IMR-90 (cell line): ENCODE measurements at regions not wholly inside any gene's neighbourhood (a gene's known extent, or its start where the extent isn't known, plus 50 kb on each side); places are given as distances from the start of the nearest gene placed in this dataset.

Experiments
- ATAC-seq: fragments of 200-7000 bp; cut with Tn5 transposase; 2 replicates; pipeline ENCODE4 v1.9.1; 2020; ENCODE audit warnings: low read depth, mild to moderate bottlenecking, moderate library complexity
- BruUV-seq: library from RNA; stranded (reverse); fragments of 400-500 nt; replicated peaks from 2 replicates; lab custom pipeline; 2021; lab: Mats Ljungman, UMichigan
- CTCF ChIA-PET: fragments of 300-600 bp; formaldehyde crosslinking; extraction: SDS; loops from one replicate; lab custom pipeline; 2021; ENCODE audit warnings: antibody characterized with exemption; lab: Yijun Ruan, JAX
- POLR2A ChIA-PET: fragments of 300-600 bp; sonication (Branson Sonifier 250); formaldehyde crosslinking; loops from one replicate; lab custom pipeline; 2022; ENCODE audit warnings: antibody characterized with exemption; ENCODE audit not compliant: unreplicated experiment; lab: Charles Lee
- DNase-seq: peaks from one replicate; pipeline ENCODE4 v3.0.0; 2013
- H2AFZ ChIP-seq: replicated peaks from 2 replicates; pipeline ENCODE3; 2013; ENCODE audit warnings: low read length, mild to moderate bottlenecking; ENCODE audit not compliant: poor library complexity
- H2AK5ac ChIP-seq: 2 replicates; pipeline ENCODE4 v1.6.1; 2013; ENCODE audit warnings: low read depth, low read length, inconsistent platforms
- H2AK9ac ChIP-seq: replicated peaks from 2 replicates; pipeline ENCODE3; 2013; ENCODE audit warnings: mild to moderate bottlenecking, low read depth, low read length, moderate library complexity; ENCODE audit not compliant: poor library complexity
- H2BK120ac ChIP-seq: 2 replicates; pipeline ENCODE4 v1.6.1; 2013; ENCODE audit warnings: low read depth, low read length, inconsistent platforms
- H2BK15ac ChIP-seq: 3 replicates; pipeline ENCODE4 v1.6.1; 2013; ENCODE audit warnings: low read depth, low read length, inconsistent platforms
- H2BK20ac ChIP-seq: 2 replicates; pipeline ENCODE4 v1.6.1; 2013; ENCODE audit warnings: low read depth, mild to moderate bottlenecking, inconsistent platforms, low read length, moderate library complexity
- H2BK5ac ChIP-seq: 2 replicates; pipeline ENCODE4 v1.6.1; 2013; ENCODE audit warnings: mild to moderate bottlenecking, low read depth, low read length, inconsistent platforms; ENCODE audit not compliant: poor library complexity, severe bottlenecking
- H3K14ac ChIP-seq: replicated peaks from 2 replicates; pipeline ENCODE4 v1.6.1; 2013; ENCODE audit warnings: low read depth, low read length, inconsistent platforms
- H3K18ac ChIP-seq: 2 replicates; pipeline ENCODE4 v1.6.1; 2013; ENCODE audit warnings: low read depth, low read length, control low read depth
- H3K23ac ChIP-seq: 2 replicates; pipeline ENCODE4 v1.6.1; 2013; ENCODE audit warnings: low read depth, low read length, inconsistent platforms
- H3K27ac ChIP-seq: 2 replicates; pipeline ENCODE4 v1.5.1; 2013; ENCODE audit warnings: mild to moderate bottlenecking, control low read depth, low read length; ENCODE audit not compliant: insufficient read depth
- H3K27me3 ChIP-seq: 2 replicates; pipeline ENCODE4 v1.6.1; 2013; ENCODE audit warnings: low read length; ENCODE audit not compliant: control insufficient read depth, insufficient read depth
- H3K36me3 ChIP-seq: 2 replicates; pipeline ENCODE4 v1.6.1; 2013; ENCODE audit warnings: low read length, mixed read lengths; ENCODE audit not compliant: control insufficient read depth, insufficient read depth
- H3K4ac ChIP-seq: 2 replicates; pipeline ENCODE4 v1.6.1; 2013; ENCODE audit warnings: low read depth, low read length, inconsistent platforms
- H3K4me1 ChIP-seq: 2 replicates; pipeline ENCODE4 v1.6.1; 2013; ENCODE audit warnings: low read length, mixed read lengths; ENCODE audit not compliant: control insufficient read depth, insufficient read depth
- H3K4me2 ChIP-seq: 2 replicates; pipeline ENCODE4 v1.6.1; 2013; ENCODE audit warnings: low read depth, mild to moderate bottlenecking, control low read depth, low read length, moderate library complexity
- H3K4me3 ChIP-seq: 2 replicates; pipeline ENCODE4 v1.5.1; 2013; ENCODE audit warnings: low read depth, mild to moderate bottlenecking, control low read depth, low read length, moderate library complexity; ENCODE audit not compliant: insufficient read depth
- H3K56ac ChIP-seq: 2 replicates; pipeline ENCODE4 v1.6.1; 2013; ENCODE audit warnings: low read length, inconsistent platforms; ENCODE audit not compliant: insufficient read depth; ENCODE audit errors: extremely low read depth
- H3K79me1 ChIP-seq, 2 experiments: 2 replicates each; pipeline ENCODE4 v1.6.1; 2013; ENCODE audit warnings: low read length in 2 of 2, inconsistent platforms in 1 of 2, low read depth in 1 of 2
- H3K9ac ChIP-seq: 2 replicates; pipeline ENCODE4 v1.6.1; 2013; ENCODE audit warnings: low read depth, low read length, control low read depth
- H3K9me1 ChIP-seq: 2 replicates; pipeline ENCODE4 v1.6.1; 2013; ENCODE audit warnings: low read length, inconsistent platforms; ENCODE audit not compliant: insufficient read depth
- H3K9me3 ChIP-seq: 2 replicates; pipeline ENCODE4 v1.6.1; 2013; ENCODE audit warnings: low read length; ENCODE audit not compliant: control insufficient read depth, insufficient read depth
- H4K20me1 ChIP-seq: 2 replicates; pipeline ENCODE4 v1.6.1; 2013; ENCODE audit warnings: low read length, inconsistent platforms; ENCODE audit not compliant: insufficient read depth
- H4K5ac ChIP-seq: 2 replicates; pipeline ENCODE4 v1.6.1; 2013; ENCODE audit warnings: mild to moderate bottlenecking, low read depth, low read length, control low read depth
- H4K8ac ChIP-seq, 2 experiments: 2 replicates each; pipeline ENCODE4 v1.6.1; 2013; ENCODE audit warnings: low read depth in 2 of 2, low read length in 2 of 2, control low read depth in 1 of 2, inconsistent platforms in 1 of 2
- H4K91ac ChIP-seq: 2 replicates; pipeline ENCODE4 v1.6.1; 2013; ENCODE audit warnings: low read depth, low read length, inconsistent platforms; ENCODE audit not compliant: insufficient read depth
- BHLHE40 ChIP-seq: fragments of 150-350 bp; IDR thresholded peaks from 2 replicates; pipeline ENCODE4 v1.6.1; 2016; ENCODE audit warnings: mild to moderate bottlenecking, low read depth, low read length
- CHD1 ChIP-seq: IDR thresholded peaks from 2 replicates; pipeline ENCODE4 v1.6.1; 2012; ENCODE audit warnings: low read depth, low read length, improper control_type of control experiment
- MXI1 ChIP-seq: IDR thresholded peaks from 2 replicates; pipeline ENCODE4 v1.6.1; 2012; ENCODE audit warnings: low read depth, mild to moderate bottlenecking, low read length, moderate library complexity, borderline replicate concordance
- NFE2L2 ChIP-seq: fragments of 150-350 bp; IDR thresholded peaks from 2 replicates; pipeline ENCODE4 v1.6.1; 2016; ENCODE audit warnings: low read depth, mild to moderate bottlenecking, low read length
- POLR2A ChIP-seq: IDR thresholded peaks from 2 replicates; pipeline ENCODE4 v1.6.1; 2012; ENCODE audit warnings: mild to moderate bottlenecking, low read depth, low read length
- RAD21 ChIP-seq: IDR thresholded peaks from 2 replicates; pipeline ENCODE4 v1.6.1; 2012; ENCODE audit warnings: low read length, improper control_type of control experiment
- RCOR1 ChIP-seq: IDR thresholded peaks from 2 replicates; pipeline ENCODE4 v1.6.1; 2012; ENCODE audit warnings: mild to moderate bottlenecking, low read length, improper control_type of control experiment; ENCODE audit not compliant: insufficient replicate concordance
- RFX5 ChIP-seq: IDR thresholded peaks from 2 replicates; pipeline ENCODE4 v1.8.0; 2012; ENCODE audit warnings: low read depth, mild to moderate bottlenecking, low read length, moderate library complexity
- SMC3 ChIP-seq: fragments of 150-350 bp; IDR thresholded peaks from 2 replicates; pipeline ENCODE4 v1.6.1; 2016; ENCODE audit warnings: low read depth, mild to moderate bottlenecking, antibody characterized with exemption, low read length, moderate library complexity
- WGBS, 2 experiments: methylation state at CpG; one replicate each; pipeline versions ENCODE4 v1.1.5 to v1.1.7; 2013; ENCODE audit warnings: missing lambda C conversion rate in 2 of 2; ENCODE audit not compliant: insufficient read length in 1 of 2; ENCODE audit errors: extremely low coverage in 2 of 2; 5-methylcytosine and 5-hydroxymethylcytosine counted together
- dilution Hi-C: fragments of 300-500 bp; cut with HindIII; formaldehyde crosslinking; loops from one replicate; pipeline ENCODE4 v1.14.3; 2018; ENCODE audit warnings: low sequenced_read_pairs; ENCODE audit not compliant: unreplicated experiment
- in situ Hi-C: fragments of 300-500 bp; cut with MboI; formaldehyde crosslinking; loops from 3 replicates; pipeline ENCODE4 v1.14.3; 2019; ENCODE audit warnings: low sequenced_read_pairs, inconsistent platforms, mixed read lengths
- intact Hi-C: fragments of 100-400 bp; cut with micrococcal nuclease; formaldehyde crosslinking; loops from 2 replicates; pipeline ENCODE4 v1.10.0; 2022
- TF ChIP-seq, protein P1 (sequence below): conservative IDR thresholded peaks from 2 replicates; pipeline ENCODE4 v1.5.1; 2012; ENCODE audit warnings: mild to moderate bottlenecking, low read depth, low read length, improper control_type of control experiment
- TF ChIP-seq, protein P2 (sequence below): fragments of 150-350 bp; IDR thresholded peaks from 2 replicates; pipeline ENCODE4 v1.6.1; 2016; ENCODE audit warnings: low read depth, mild to moderate bottlenecking, low read length, moderate library complexity, borderline replicate concordance

DNA sequence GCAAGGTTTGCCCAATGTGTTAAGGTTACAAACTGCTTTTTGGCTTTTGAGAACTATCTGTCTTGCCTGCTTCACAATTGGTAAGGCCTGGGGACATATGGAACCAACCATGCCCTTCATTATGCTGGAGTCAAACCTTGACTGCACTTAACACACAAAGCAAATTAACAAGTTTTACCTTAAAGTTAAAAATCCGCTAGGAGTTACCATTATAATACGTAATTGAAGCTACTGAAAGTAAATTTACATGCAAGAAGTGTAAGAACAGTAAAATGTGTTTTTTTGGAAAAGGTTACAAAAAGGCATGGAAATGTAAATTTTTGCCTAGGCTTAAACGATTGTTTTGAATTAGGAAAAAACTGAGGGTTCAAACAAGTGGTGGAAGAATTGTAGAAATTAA is 69.7 kb downstream of the BMP15 start:
- no peak overlapping the region for H3K14ac ChIP-seq
- TF ChIP-seq BHLHE40 (no peak), RFX5 (no peak), MXI1 (no peak), POLR2A (no peak), SMC3 (no peak), CHD1 (no peak), RCOR1 (no peak), RAD21 (no peak), NFE2L2 (no peak)
- TF ChIP-seq, protein P1, sequence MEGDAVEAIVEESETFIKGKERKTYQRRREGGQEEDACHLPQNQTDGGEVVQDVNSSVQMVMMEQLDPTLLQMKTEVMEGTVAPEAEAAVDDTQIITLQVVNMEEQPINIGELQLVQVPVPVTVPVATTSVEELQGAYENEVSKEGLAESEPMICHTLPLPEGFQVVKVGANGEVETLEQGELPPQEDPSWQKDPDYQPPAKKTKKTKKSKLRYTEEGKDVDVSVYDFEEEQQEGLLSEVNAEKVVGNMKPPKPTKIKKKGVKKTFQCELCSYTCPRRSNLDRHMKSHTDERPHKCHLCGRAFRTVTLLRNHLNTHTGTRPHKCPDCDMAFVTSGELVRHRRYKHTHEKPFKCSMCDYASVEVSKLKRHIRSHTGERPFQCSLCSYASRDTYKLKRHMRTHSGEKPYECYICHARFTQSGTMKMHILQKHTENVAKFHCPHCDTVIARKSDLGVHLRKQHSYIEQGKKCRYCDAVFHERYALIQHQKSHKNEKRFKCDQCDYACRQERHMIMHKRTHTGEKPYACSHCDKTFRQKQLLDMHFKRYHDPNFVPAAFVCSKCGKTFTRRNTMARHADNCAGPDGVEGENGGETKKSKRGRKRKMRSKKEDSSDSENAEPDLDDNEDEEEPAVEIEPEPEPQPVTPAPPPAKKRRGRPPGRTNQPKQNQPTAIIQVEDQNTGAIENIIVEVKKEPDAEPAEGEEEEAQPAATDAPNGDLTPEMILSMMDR = no peak
- TF ChIP-seq, protein P2, sequence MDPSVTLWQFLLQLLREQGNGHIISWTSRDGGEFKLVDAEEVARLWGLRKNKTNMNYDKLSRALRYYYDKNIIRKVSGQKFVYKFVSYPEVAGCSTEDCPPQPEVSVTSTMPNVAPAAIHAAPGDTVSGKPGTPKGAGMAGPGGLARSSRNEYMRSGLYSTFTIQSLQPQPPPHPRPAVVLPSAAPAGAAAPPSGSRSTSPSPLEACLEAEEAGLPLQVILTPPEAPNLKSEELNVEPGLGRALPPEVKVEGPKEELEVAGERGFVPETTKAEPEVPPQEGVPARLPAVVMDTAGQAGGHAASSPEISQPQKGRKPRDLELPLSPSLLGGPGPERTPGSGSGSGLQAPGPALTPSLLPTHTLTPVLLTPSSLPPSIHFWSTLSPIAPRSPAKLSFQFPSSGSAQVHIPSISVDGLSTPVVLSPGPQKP = no peak
- H2BK5ac ChIP-seq = no peak overlapping the region
- H3K4me1 ChIP-seq = no peaks in the 10 kb centered on the region
- H4K5ac ChIP-seq = no peak overlapping the region
- no peak overlapping the region for H3K18ac ChIP-seq
- in situ Hi-C loops = no loop called here
- H3K56ac ChIP-seq = no peak overlapping the region
- CTCF ChIA-PET = no interaction called here
- BruUV-seq = no TSS peak
- no peak overlapping the region for H2AFZ ChIP-seq
- H3K4me3 ChIP-seq = no peak overlapping the region
- dilution Hi-C loops = no loop called here
- no CpG with 5 or more reads among the region's 3 CpGs for WGBS, 2 experiments
- no peak overlapping the region for H4K8ac ChIP-seq
- no peaks in the 10 kb centered on the region for H3K9me1 ChIP-seq
- H3K36me3 ChIP-seq = no peaks in the 10 kb centered on the region
- H3K27ac ChIP-seq = no peak overlapping the region
- no peak overlapping the region for H4K91ac ChIP-seq
- H3K23ac ChIP-seq = no peak overlapping the region
- no peak overlapping the region for H2AK9ac ChIP-seq
- H3K4ac ChIP-seq = no peak overlapping the region
- no peaks in the 10 kb centered on the region for H4K20me1 ChIP-seq
- H3K9ac ChIP-seq = no peak overlapping the region
- no peak for ATAC-seq
- DNase-seq = no peak
- intact Hi-C loops = no loop called here
- POLR2A ChIA-PET = no interaction called here
- H2BK20ac ChIP-seq = no peak overlapping the region
- no peak overlapping the region for H2BK15ac ChIP-seq
- no peaks in the 10 kb centered on the region for H3K27me3 ChIP-seq
- no peaks in the 10 kb centered on the region for H3K79me1 ChIP-seq
- H2AK5ac ChIP-seq = no peak overlapping the region
- H3K4me2 ChIP-seq = no peak overlapping the region
- H3K9me3 ChIP-seq = no peaks in the 10 kb centered on the region
- H2BK120ac ChIP-seq = no peak overlapping the region
